ENCODE measurements at regions not wholly inside any gene's neighbourhood (a gene's known extent, or its start where the extent isn't known, plus 50 kb on each side); places are given as distances from the start of the nearest gene placed in this dataset.

DNA sequence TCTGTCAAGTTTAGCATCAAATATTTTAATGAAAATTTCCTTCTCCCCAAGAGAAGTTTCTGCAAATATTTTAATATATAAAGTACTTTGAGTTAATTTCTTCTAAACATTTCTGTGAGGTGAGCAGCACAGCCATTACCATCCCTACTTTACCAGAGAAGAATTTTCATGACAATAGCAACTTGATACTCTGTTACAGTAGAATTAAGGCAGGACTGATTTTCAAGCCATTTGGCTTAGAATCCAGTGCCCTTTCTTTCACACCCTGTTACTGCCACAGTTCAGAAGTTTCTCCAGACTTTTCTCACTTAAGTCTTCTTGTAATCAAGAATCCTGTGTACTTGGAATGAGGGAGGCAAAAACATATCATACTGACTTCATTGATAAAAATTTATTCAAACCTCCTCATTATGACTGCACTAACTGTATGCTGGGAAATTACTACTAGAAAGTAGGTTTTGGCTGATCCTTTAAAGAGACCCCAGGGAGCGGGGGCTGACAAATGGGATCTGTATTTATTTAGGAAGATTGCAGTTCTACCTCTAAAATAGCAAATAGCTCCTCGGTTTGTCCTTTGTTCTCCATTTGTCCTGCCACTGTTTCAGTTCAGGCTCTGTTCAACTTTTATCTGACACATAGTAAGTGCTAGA, 557.0 kb upstream of the SGO1 start:
- TF ChIP-seq, protein P1, sequence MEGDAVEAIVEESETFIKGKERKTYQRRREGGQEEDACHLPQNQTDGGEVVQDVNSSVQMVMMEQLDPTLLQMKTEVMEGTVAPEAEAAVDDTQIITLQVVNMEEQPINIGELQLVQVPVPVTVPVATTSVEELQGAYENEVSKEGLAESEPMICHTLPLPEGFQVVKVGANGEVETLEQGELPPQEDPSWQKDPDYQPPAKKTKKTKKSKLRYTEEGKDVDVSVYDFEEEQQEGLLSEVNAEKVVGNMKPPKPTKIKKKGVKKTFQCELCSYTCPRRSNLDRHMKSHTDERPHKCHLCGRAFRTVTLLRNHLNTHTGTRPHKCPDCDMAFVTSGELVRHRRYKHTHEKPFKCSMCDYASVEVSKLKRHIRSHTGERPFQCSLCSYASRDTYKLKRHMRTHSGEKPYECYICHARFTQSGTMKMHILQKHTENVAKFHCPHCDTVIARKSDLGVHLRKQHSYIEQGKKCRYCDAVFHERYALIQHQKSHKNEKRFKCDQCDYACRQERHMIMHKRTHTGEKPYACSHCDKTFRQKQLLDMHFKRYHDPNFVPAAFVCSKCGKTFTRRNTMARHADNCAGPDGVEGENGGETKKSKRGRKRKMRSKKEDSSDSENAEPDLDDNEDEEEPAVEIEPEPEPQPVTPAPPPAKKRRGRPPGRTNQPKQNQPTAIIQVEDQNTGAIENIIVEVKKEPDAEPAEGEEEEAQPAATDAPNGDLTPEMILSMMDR (IDR thresholded peaks at IDR 0.05; ENCODE audit: low read depth, low read length), result no peak
- TF ChIP-seq MYC (IDR thresholded peaks at IDR 0.05; ENCODE audit: low read depth, low read length), result no peak

Measured in NB4 (cell line).